Liver (tissue), 2 donors: ENCODE measurements at regions not wholly inside any gene's neighbourhood (a gene's known extent, or its start where the extent isn't known, plus 50 kb on each side); places are given as distances from the start of the nearest gene placed in this dataset.

Experiments
- GABPA ChIP-seq, 2 donors: IDR thresholded peaks in 1 of 2; conservative IDR thresholded peaks in 1 of 2; 2 replicates each; pipeline ENCODE4 v1.6.1; 2016; ENCODE audit warnings: antibody characterized with exemption in 2 of 2, mild to moderate bottlenecking in 1 of 2, moderate library complexity in 1 of 2
- RAD21 ChIP-seq, 2 donors: IDR thresholded peaks; 2 replicates each; pipeline ENCODE4 v1.6.1; 2016; ENCODE audit warnings: antibody characterized with exemption in 2 of 2, mild to moderate bottlenecking in 2 of 2
- donor health status: healthy.

- TF ChIP-seq RAD21 (IDR thresholded peaks at IDR 0.05) (no peak), GABPA (IDR thresholded peaks at IDR 0.05 in 1 of 2, conservative IDR thresholded peaks at IDR 0.05 in 1 of 2) (no peak)
Measured at GRCh38 chr10:120646738-120647456, 189.9 kb downstream of the PLPP4 start.
